ENCODE measurements at regions not wholly inside any gene's neighbourhood (a gene's known extent, or its start where the extent isn't known, plus 50 kb on each side); places are given as distances from the start of the nearest gene placed in this dataset.

GRCh38 chr18:10247742-10248082 lies 206.7 kb upstream of the APCDD1 start:
- TF ChIP-seq CTCF (tag by site-specific recombination; IDR thresholded peaks at IDR 0.05) (no peak), ZNF274 (IDR thresholded peaks at IDR 0.05; ENCODE audit: low read length) (no peak), ZNF274 (tag by site-specific recombination; IDR thresholded peaks at IDR 0.05; ENCODE audit: borderline replicate concordance) (no peak), ZBTB8A (tag by site-specific recombination; IDR thresholded peaks at IDR 0.05) (no peak), TRIM28 (IDR thresholded peaks at IDR 0.05; ENCODE audit: borderline replicate concordance, low read length) (no peak), ZXDB (tag by site-specific recombination; IDR thresholded peaks at IDR 0.05) (no peak)
